ENCODE measurements at regions not wholly inside any gene's neighbourhood (a gene's known extent, or its start where the extent isn't known, plus 50 kb on each side); places are given as distances from the start of the nearest gene placed in this dataset.

- no peak for DNase-seq
- CTCF ChIA-PET: no interaction called here
Measured at GRCh38 chr4:86481440-86481839, 112.7 kb upstream of the PTPN13 start.

DNA sequence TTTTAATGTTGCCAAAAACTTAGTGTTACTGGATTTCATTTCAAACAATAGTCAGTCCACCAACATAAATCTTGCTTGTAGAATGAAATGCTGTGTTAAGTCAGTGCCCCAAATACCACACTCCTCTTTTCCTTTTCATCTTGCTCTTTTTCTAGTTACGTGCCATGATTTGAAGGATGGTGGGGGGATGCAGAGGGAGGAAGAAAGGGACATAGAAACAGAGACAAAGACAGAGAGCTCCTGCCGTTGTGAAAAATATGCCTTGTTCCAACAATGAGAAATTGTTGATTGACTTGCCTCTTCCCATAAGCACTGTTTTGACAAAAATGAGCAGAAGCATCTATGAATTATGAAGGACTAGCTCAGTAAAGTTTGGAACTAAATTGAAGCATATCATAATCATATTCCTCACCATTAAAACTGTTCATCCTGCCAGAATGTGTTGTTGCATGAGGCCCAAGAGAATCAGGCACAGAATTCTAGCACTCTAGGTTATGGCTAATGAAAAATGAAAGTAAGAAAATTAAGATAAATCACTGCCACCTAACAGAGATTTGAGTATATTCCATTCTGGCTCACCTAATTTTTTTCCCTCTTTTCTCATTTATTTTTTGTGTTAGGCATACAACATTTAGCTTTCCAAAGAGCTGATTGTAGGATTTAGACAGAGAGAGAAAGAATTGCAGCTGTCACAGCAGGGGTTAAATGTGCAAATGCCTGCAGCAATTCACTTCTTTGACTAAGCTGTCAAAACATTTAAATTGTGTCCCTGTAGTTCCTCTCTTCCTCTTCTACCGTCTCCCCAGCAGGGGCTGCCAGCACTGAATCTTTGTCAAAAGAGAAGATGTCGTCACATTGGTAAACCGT, 111.6 kb upstream of the PTPN13 start:
- DNase-seq: no peak

More at GRCh38 chr4:86481440-86481839, 112.7 kb upstream of the PTPN13 start:
- Histone ChIP-seq H3K9me2 (ENCODE audit: insufficient read depth) (no peaks in the 10 kb centered on the region), H3K36me3 (ENCODE audit: low read depth) (no peaks in the 10 kb centered on the region), H3K27me3 (ENCODE audit: insufficient read depth, low read depth) (no peaks in the 10 kb centered on the region), H3K4me1 (replicated peaks; ENCODE audit: insufficient read depth) (no peaks in the 10 kb centered on the region), H3F3A (ENCODE audit: insufficient read depth, low read depth) (no peaks in the 10 kb centered on the region), H2AFZ (no peak overlapping the region), H4K20me1 (ENCODE audit: insufficient read depth) (no peaks in the 10 kb centered on the region), H3K27ac (no peak overlapping the region), H3K9me3 (ENCODE audit: insufficient read depth, low read depth) (no peaks in the 10 kb centered on the region), H3K79me2 (ENCODE audit: low read depth) (no peaks in the 10 kb centered on the region), H3K4me3 (no peak overlapping the region), H3K4me2 (no peak overlapping the region)
- BruUV-seq (replicated peaks): no TSS peak
- POLR2A ChIA-PET (ENCODE audit: unreplicated experiment): no interaction called here
- TF ChIP-seq EZH2 (IDR thresholded peaks at IDR 0.05; ENCODE audit: low read depth): no peak
- TF ChIP-seq, protein P1, sequence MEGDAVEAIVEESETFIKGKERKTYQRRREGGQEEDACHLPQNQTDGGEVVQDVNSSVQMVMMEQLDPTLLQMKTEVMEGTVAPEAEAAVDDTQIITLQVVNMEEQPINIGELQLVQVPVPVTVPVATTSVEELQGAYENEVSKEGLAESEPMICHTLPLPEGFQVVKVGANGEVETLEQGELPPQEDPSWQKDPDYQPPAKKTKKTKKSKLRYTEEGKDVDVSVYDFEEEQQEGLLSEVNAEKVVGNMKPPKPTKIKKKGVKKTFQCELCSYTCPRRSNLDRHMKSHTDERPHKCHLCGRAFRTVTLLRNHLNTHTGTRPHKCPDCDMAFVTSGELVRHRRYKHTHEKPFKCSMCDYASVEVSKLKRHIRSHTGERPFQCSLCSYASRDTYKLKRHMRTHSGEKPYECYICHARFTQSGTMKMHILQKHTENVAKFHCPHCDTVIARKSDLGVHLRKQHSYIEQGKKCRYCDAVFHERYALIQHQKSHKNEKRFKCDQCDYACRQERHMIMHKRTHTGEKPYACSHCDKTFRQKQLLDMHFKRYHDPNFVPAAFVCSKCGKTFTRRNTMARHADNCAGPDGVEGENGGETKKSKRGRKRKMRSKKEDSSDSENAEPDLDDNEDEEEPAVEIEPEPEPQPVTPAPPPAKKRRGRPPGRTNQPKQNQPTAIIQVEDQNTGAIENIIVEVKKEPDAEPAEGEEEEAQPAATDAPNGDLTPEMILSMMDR (conservative IDR thresholded peaks at IDR 0.05): no peak
- intact Hi-C loops (cut with micrococcal nuclease; ENCODE audit: unreplicated experiment): no loop called here

DNA sequence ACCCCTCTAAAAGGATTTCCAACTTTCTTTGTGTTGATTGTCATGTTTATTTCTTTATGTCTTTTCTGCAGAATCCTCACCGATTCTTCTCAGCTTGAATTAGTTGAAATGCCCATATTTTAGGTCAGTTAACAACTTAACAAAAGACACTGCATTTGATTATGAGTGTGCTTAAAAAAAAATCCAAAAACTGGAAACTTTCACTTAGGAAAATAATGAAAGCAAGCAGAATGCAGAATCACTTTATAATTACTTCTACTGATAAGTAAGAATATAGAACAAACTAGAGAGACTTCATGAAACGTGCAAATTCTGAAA, 111.0 kb upstream of the PTPN13 start:
- no peak overlapping the region for H3K4me3 ChIP-seq
- no TSS peak for BruUV-seq (replicated peaks)
- no peaks in the 10 kb centered on the region for H3K4me1 ChIP-seq (replicated peaks; ENCODE audit: insufficient read depth)
- H2AFZ ChIP-seq: no peak overlapping the region
- no peaks in the 10 kb centered on the region for H4K20me1 ChIP-seq (ENCODE audit: insufficient read depth)
- H3K79me2 ChIP-seq (ENCODE audit: low read depth): no peaks in the 10 kb centered on the region
- no peaks in the 10 kb centered on the region for H3K36me3 ChIP-seq (ENCODE audit: low read depth)
- TF ChIP-seq, protein P1 (conservative IDR thresholded peaks at IDR 0.05): no peak
- no peak for TF ChIP-seq EZH2 (IDR thresholded peaks at IDR 0.05; ENCODE audit: low read depth)
- no peak overlapping the region for H3K27ac ChIP-seq
- H3K9me2 ChIP-seq (ENCODE audit: insufficient read depth): no peaks in the 10 kb centered on the region
- DNase-seq: no peak
- H3K27me3 ChIP-seq (ENCODE audit: insufficient read depth, low read depth): no peaks in the 10 kb centered on the region
- H3K9me3 ChIP-seq (ENCODE audit: insufficient read depth, low read depth): no peaks in the 10 kb centered on the region
- ChIA-PET POLR2A (ENCODE audit: unreplicated experiment) (no interaction called here), CTCF (no interaction called here)
- H3K4me2 ChIP-seq: 0 out of 2 replicates have a peak overlapping the region, but pooled peaks have one; percentile 6
- H3F3A ChIP-seq (ENCODE audit: insufficient read depth, low read depth): no peaks in the 10 kb centered on the region
- intact Hi-C loops (cut with micrococcal nuclease; ENCODE audit: unreplicated experiment): no loop called here

More for the DNA sequence above, 111.6 kb upstream of the PTPN13 start:
- no TSS peak for BruUV-seq (replicated peaks)
- H3K27me3 ChIP-seq (ENCODE audit: insufficient read depth, low read depth): no peaks in the 10 kb centered on the region
- ChIA-PET POLR2A (ENCODE audit: unreplicated experiment) (no interaction called here), CTCF (interaction anchor here (1.1 kb wide), 1 partner anchor 15 kb away, joined by 4 read pairs; no protein-coding TSS in a partner anchor)
- no peaks in the 10 kb centered on the region for H3K9me2 ChIP-seq (ENCODE audit: insufficient read depth)
- H2AFZ ChIP-seq: no peak overlapping the region
- no peak overlapping the region for H3K4me3 ChIP-seq
- H3K79me2 ChIP-seq (ENCODE audit: low read depth): no peaks in the 10 kb centered on the region
- intact Hi-C loops (cut with micrococcal nuclease; ENCODE audit: unreplicated experiment): no loop called here
- no peaks in the 10 kb centered on the region for H4K20me1 ChIP-seq (ENCODE audit: insufficient read depth)
- no peak overlapping the region for H3K27ac ChIP-seq
- no peaks in the 10 kb centered on the region for H3K4me1 ChIP-seq (replicated peaks; ENCODE audit: insufficient read depth)
- TF ChIP-seq, protein P1 (conservative IDR thresholded peaks at IDR 0.05): no peak
- TF ChIP-seq EZH2 (IDR thresholded peaks at IDR 0.05; ENCODE audit: low read depth): no peak
- H3F3A ChIP-seq (ENCODE audit: insufficient read depth, low read depth): no peaks in the 10 kb centered on the region
- H3K36me3 ChIP-seq (ENCODE audit: low read depth): no peaks in the 10 kb centered on the region
- 0 out of 2 replicates have a peak overlapping the region, but pooled peaks have one; percentile 6 for H3K4me2 ChIP-seq
- no peaks in the 10 kb centered on the region for H3K9me3 ChIP-seq (ENCODE audit: insufficient read depth, low read depth)
